Lower leg skin (tissue), 3 donors: ENCODE measurements at regions not wholly inside any gene's neighbourhood (a gene's known extent, or its start where the extent isn't known, plus 50 kb on each side); places are given as distances from the start of the nearest gene placed in this dataset.
"Not testable (repeated sequence)": the region's sequence is repeated elsewhere in the genome, so short reads cannot be mapped to it uniquely, and the experiment has no call there.

Experiments
- CTCF ChIP-seq, 3 donors: fragments of 450-650 bp; IDR thresholded peaks; one replicate each; pipeline ENCODE4 v1.5.1; 2016; ENCODE audit warnings: antibody characterized with exemption in 3 of 3, mild to moderate bottlenecking in 3 of 3, moderate library complexity in 2 of 3
- POLR2A ChIP-seq, 2 donors: fragments of 450-650 bp; IDR thresholded peaks; one replicate each; pipeline ENCODE4 v1.6.1; 2016 to 2017; ENCODE audit warnings: antibody characterized with exemption in 2 of 2, mild to moderate bottlenecking in 1 of 2, moderate library complexity in 1 of 2

GRCh38 chr9:41018948-41019347 is 109.5 kb downstream of the FOXD4L6 start:
- not testable (repeated sequence) for TF ChIP-seq CTCF, POLR2A (IDR thresholded peaks at IDR 0.05)
